ENCODE measurements at regions not wholly inside any gene's neighbourhood (a gene's known extent, or its start where the extent isn't known, plus 50 kb on each side); places are given as distances from the start of the nearest gene placed in this dataset.

DNA sequence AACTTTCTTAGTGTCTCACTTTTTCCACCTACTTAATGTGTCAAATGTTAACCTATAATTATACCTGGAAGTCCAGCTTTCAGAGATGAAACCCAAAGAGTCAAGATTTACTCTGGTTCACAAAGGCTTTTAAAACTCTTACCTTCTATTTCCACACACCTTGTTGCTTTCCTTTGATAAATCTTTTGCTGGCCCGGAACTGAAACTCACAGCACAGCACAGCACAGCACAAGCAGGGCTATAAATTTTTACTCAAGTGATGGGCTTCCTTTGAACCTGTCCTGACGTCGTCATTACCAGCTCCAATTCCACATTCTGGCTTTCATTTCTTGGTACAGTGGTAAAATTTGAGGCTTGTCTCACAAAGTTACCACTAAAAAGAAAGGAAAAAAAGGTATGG is 861.0 kb downstream of the SORCS3 start:
- Histone ChIP-seq H3K36me3 (ENCODE audit: control insufficient read depth, insufficient read depth, low read length) (no peaks in the 10 kb centered on the region), H3K27me3 (ENCODE audit: control insufficient read depth, insufficient read depth, low read length) (no peaks in the 10 kb centered on the region), H3K4me1 (ENCODE audit: control insufficient read depth, insufficient read depth, low read length) (no peaks in the 10 kb centered on the region), H3K9me3 (ENCODE audit: control insufficient read depth, insufficient read depth, low read depth, low read length) (no peaks in the 10 kb centered on the region), H3K27ac (ENCODE audit: low read length) (no peak overlapping the region), H3K4me3 (ENCODE audit: low read depth in 2 of 2, low read length in 2 of 2) (no peak overlapping the region)
- TF ChIP-seq, protein P1, sequence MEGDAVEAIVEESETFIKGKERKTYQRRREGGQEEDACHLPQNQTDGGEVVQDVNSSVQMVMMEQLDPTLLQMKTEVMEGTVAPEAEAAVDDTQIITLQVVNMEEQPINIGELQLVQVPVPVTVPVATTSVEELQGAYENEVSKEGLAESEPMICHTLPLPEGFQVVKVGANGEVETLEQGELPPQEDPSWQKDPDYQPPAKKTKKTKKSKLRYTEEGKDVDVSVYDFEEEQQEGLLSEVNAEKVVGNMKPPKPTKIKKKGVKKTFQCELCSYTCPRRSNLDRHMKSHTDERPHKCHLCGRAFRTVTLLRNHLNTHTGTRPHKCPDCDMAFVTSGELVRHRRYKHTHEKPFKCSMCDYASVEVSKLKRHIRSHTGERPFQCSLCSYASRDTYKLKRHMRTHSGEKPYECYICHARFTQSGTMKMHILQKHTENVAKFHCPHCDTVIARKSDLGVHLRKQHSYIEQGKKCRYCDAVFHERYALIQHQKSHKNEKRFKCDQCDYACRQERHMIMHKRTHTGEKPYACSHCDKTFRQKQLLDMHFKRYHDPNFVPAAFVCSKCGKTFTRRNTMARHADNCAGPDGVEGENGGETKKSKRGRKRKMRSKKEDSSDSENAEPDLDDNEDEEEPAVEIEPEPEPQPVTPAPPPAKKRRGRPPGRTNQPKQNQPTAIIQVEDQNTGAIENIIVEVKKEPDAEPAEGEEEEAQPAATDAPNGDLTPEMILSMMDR (IDR thresholded peaks at IDR 0.05): no peak
- no peak for TF ChIP-seq REST (IDR thresholded peaks at IDR 0.05; ENCODE audit: insufficient read depth in 1 of 2, low read depth in 2 of 2, low read length in 1 of 2)
- no peak for TF ChIP-seq SIN3A (IDR thresholded peaks at IDR 0.05; ENCODE audit: borderline replicate concordance, insufficient read depth, low read depth, low read length)
- no peak for TF ChIP-seq TCF7L2 (IDR thresholded peaks at IDR 0.05; ENCODE audit: low read depth, low read length)
- no peak for TF ChIP-seq POLR2AphosphoS5 (IDR thresholded peaks at IDR 0.05; ENCODE audit: low read depth, low read length)
- ChIA-PET CTCF (no interaction called here), POLR2A (no interaction called here)
- DNase-seq (ENCODE audit: low read depth, low spot score) (no peak), ATAC-seq (no peak)
- no TSS peak for BruUV-seq (replicated peaks)
- intact Hi-C loops (cut with micrococcal nuclease; ENCODE audit: unreplicated experiment) (no loop called here), in situ Hi-C loops (cut with HindIII; ENCODE audit: low pct_unique_long_range_greater_than_20kb, low sequenced_read_pairs) (no loop called here)

DNA sequence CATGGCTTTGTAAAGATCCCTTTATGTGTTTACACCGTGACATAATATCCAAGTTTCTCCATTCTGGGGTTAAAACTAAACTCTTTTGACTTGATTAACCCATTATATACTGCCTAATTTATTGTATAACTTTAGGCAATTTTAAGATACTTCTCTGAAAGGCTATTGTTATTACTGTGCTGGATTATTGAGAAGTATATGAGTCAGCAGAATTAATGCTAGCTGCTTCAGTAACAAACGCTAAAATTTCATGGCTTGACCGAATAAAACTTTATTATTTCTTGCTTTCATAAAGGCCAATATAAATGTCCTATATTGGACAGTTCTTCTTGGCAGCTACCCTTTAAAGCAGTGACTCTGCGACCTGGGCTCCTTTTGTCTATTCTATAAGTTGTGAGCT is 853.9 kb downstream of the SORCS3 start:
- TF ChIP-seq POLR2AphosphoS5 (IDR thresholded peaks at IDR 0.05; ENCODE audit: low read depth, low read length): no peak
- TF ChIP-seq SIN3A (IDR thresholded peaks at IDR 0.05; ENCODE audit: borderline replicate concordance, insufficient read depth, low read depth, low read length): no peak
- TF ChIP-seq, protein P1 (IDR thresholded peaks at IDR 0.05): no peak
- no peak for TF ChIP-seq REST (IDR thresholded peaks at IDR 0.05; ENCODE audit: insufficient read depth in 1 of 2, low read depth in 2 of 2, low read length in 1 of 2)
- DNase-seq (ENCODE audit: low read depth, low spot score) (no peak), ATAC-seq (no peak)
- Histone ChIP-seq H3K36me3 (ENCODE audit: control insufficient read depth, insufficient read depth, low read length) (no peaks in the 10 kb centered on the region), H3K4me3 (ENCODE audit: low read depth in 2 of 2, low read length in 2 of 2) (no peak overlapping the region), H3K27me3 (ENCODE audit: control insufficient read depth, insufficient read depth, low read length) (no peaks in the 10 kb centered on the region), H3K27ac (ENCODE audit: low read length) (no peak overlapping the region), H3K4me1 (ENCODE audit: control insufficient read depth, insufficient read depth, low read length) (no peaks in the 10 kb centered on the region), H3K9me3 (ENCODE audit: control insufficient read depth, insufficient read depth, low read depth, low read length) (no peaks in the 10 kb centered on the region)
- CTCF ChIA-PET: no interaction called here
- POLR2A ChIA-PET: no interaction called here
- BruUV-seq (replicated peaks): no TSS peak
- intact Hi-C loops (cut with micrococcal nuclease; ENCODE audit: unreplicated experiment): no loop called here
- in situ Hi-C loops (cut with HindIII; ENCODE audit: low pct_unique_long_range_greater_than_20kb, low sequenced_read_pairs): no loop called here

All from Panc1 (cell line).